ENCODE measurements at regions not wholly inside any gene's neighbourhood (a gene's known extent, or its start where the extent isn't known, plus 50 kb on each side); places are given as distances from the start of the nearest gene placed in this dataset.

- DNase-seq (ENCODE audit: low spot score): no peak
These were observed 670.0 kb downstream of the DHX35 start for GRCh38 chr20:39632176-39632575.

- no peak for DNase-seq (ENCODE audit: low spot score)
These were observed 669.4 kb downstream of the DHX35 start for GRCh38 chr20:39631557-39631956.

GRCh38 chr20:39630215-39630908 is 668.2 kb downstream of the DHX35 start:
- DNase-seq (ENCODE audit: low spot score): no peak

- DNase-seq (ENCODE audit: low spot score): no peak
These were observed 665.6 kb downstream of the DHX35 start for GRCh38 chr20:39627765-39628164.

- no peak for DNase-seq (ENCODE audit: low spot score)
These were observed 662.2 kb downstream of the DHX35 start for GRCh38 chr20:39624316-39624715.

GRCh38 chr20:39623584-39624234 is 661.6 kb downstream of the DHX35 start:
- DNase-seq (ENCODE audit: low spot score): no peak

- DNase-seq (ENCODE audit: low spot score): no peak
These were observed 657.2 kb downstream of the DHX35 start for GRCh38 chr20:39619271-39619785.

- no peak for DNase-seq (ENCODE audit: low spot score)
These were observed 649.8 kb downstream of the DHX35 start for GRCh38 chr20:39611901-39612300.

GRCh38 chr20:39607141-39607540 is 645.0 kb downstream of the DHX35 start:
- DNase-seq (ENCODE audit: low spot score): no peak

- DNase-seq (ENCODE audit: low spot score): no peak
These were observed 643.8 kb downstream of the DHX35 start for GRCh38 chr20:39605908-39606307.

GRCh38 chr20:39605361-39605760 is 643.2 kb downstream of the DHX35 start:
- no peak for DNase-seq (ENCODE audit: low spot score)

- DNase-seq (ENCODE audit: low spot score): no peak
These were observed 641.1 kb downstream of the DHX35 start for GRCh38 chr20:39603219-39603618.

GRCh38 chr20:39602649-39603048 is 640.5 kb downstream of the DHX35 start:
- DNase-seq (ENCODE audit: low spot score): no peak

- DNase-seq (ENCODE audit: low spot score): no peak
These were observed 638.7 kb downstream of the DHX35 start for GRCh38 chr20:39600871-39601270.

- no peak for DNase-seq (ENCODE audit: low spot score)
These were observed 638.0 kb downstream of the DHX35 start for GRCh38 chr20:39600156-39600555.

- no peak for DNase-seq (ENCODE audit: low spot score)
These were observed 634.4 kb downstream of the DHX35 start for GRCh38 chr20:39596554-39596953.

GRCh38 chr20:39592371-39592770 is 630.2 kb downstream of the DHX35 start:
- no peak for DNase-seq (ENCODE audit: low spot score)

- no peak for DNase-seq (ENCODE audit: low spot score)
These were observed 626.1 kb downstream of the DHX35 start for GRCh38 chr20:39588148-39588757.

- DNase-seq (ENCODE audit: low spot score): no peak
These were observed 618.9 kb downstream of the DHX35 start for GRCh38 chr20:39581034-39581433.

- no peak for DNase-seq (ENCODE audit: low spot score)
These were observed 614.6 kb downstream of the DHX35 start for GRCh38 chr20:39576771-39577170.

GRCh38 chr20:39574061-39574460 is 611.9 kb downstream of the DHX35 start:
- no peak for DNase-seq (ENCODE audit: low spot score)

GRCh38 chr20:39571171-39571570 is 609.0 kb downstream of the DHX35 start:
- no peak for DNase-seq (ENCODE audit: low spot score)

GRCh38 chr20:39568109-39568508 is 606.0 kb downstream of the DHX35 start:
- no peak for DNase-seq (ENCODE audit: low spot score)
